HG03139 (cell line): ENCODE measurements at regions not wholly inside any gene's neighbourhood (a gene's known extent, or its start where the extent isn't known, plus 50 kb on each side); places are given as distances from the start of the nearest gene placed in this dataset.
"Not testable (repeated sequence)": the region's sequence is repeated elsewhere in the genome, so short reads cannot be mapped to it uniquely, and the experiment has no call there.

Experiments
- ATAC-seq: cut with Tn5 transposase; IDR thresholded peaks from one replicate; pipeline ENCODE4 v1.9.1; 2021; ENCODE audit not compliant: unreplicated experiment

GRCh38 chr3:28028554-28028953 is 212.9 kb upstream of the CMC1 start:
- no peak for ATAC-seq

- no peak for ATAC-seq
Observed at GRCh38 chr3:28033059-28033784, 208.2 kb upstream of the CMC1 start.

- peak; percentile 40 for ATAC-seq
Observed at GRCh38 chr3:28036599-28037575, 204.5 kb upstream of the CMC1 start.

GRCh38 chr3:28039234-28039633 is 202.2 kb upstream of the CMC1 start:
- ATAC-seq: no peak

- no peak for ATAC-seq
Observed at GRCh38 chr3:28039829-28040228, 201.6 kb upstream of the CMC1 start.

- ATAC-seq: no peak
Observed at GRCh38 chr3:28042095-28042635, 199.3 kb upstream of the CMC1 start.

- ATAC-seq: no peak
Observed at GRCh38 chr3:28042707-28043106, 198.7 kb upstream of the CMC1 start.

GRCh38 chr3:28050120-28050519 is 191.3 kb upstream of the CMC1 start:
- ATAC-seq: no peak

GRCh38 chr3:28050885-28051284 is 190.5 kb upstream of the CMC1 start:
- ATAC-seq: no peak

GRCh38 chr3:28053759-28054158 is 187.7 kb upstream of the CMC1 start:
- no peak for ATAC-seq

- no peak for ATAC-seq
Observed at GRCh38 chr3:28056806-28057205, 184.6 kb upstream of the CMC1 start.

- ATAC-seq: no peak
Observed at GRCh38 chr3:28057539-28057938, 183.9 kb upstream of the CMC1 start.

- ATAC-seq: not testable (repeated sequence)
Observed at GRCh38 chr3:28059199-28059598, 182.2 kb upstream of the CMC1 start.

GRCh38 chr3:28066020-28066419 is 175.4 kb upstream of the CMC1 start:
- ATAC-seq: no peak

- ATAC-seq: no peak
Observed at GRCh38 chr3:28067014-28067413, 174.4 kb upstream of the CMC1 start.

GRCh38 chr3:28068342-28068741 is 173.1 kb upstream of the CMC1 start:
- ATAC-seq: no peak

- ATAC-seq: no peak
Observed at GRCh38 chr3:28069438-28069837, 172.0 kb upstream of the CMC1 start.

GRCh38 chr3:28076246-28076645 is 165.2 kb upstream of the CMC1 start:
- no peak for ATAC-seq

- ATAC-seq: no peak
Observed at GRCh38 chr3:28077572-28077971, 163.8 kb upstream of the CMC1 start.

- ATAC-seq: no peak
Observed at GRCh38 chr3:28078536-28078935, 162.9 kb upstream of the CMC1 start.

GRCh38 chr3:28080716-28081115 is 160.7 kb upstream of the CMC1 start:
- no peak for ATAC-seq

GRCh38 chr3:28081533-28081947 is 159.9 kb upstream of the CMC1 start:
- ATAC-seq: no peak
